ENCODE measurements at regions not wholly inside any gene's neighbourhood (a gene's known extent, or its start where the extent isn't known, plus 50 kb on each side); places are given as distances from the start of the nearest gene placed in this dataset.

DNA sequence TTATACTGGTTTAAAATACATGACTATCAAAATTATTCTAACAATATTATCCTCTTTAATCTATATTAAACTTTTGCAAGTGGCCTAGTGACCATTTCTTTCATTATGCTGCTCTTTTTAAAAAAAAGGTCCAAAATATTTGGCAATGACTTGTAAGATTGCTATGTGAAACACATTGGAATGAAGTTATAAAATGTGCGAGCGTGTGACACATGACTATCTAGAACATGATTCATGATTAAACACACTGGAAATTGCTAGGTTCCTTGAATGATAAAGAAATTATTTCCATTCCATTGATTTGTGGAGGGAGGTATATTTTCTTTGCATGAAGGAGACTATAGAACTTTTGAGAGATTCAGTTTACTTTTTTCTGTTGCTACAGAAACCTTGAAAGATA lies 739.1 kb downstream of the DIAPH3 start:
- no peaks in the 10 kb centered on the region for H4K20me1 ChIP-seq (ENCODE audit: insufficient read depth)
- no peak overlapping the region for H3K4me2 ChIP-seq
- H3K4me3 ChIP-seq (IDR thresholded peaks at IDR 0.05; ENCODE audit: insufficient read depth, low read depth, low read length): no peak overlapping the region
- H3K27me3 ChIP-seq (ENCODE audit: insufficient read depth, low read depth): no peaks in the 10 kb centered on the region
- H2AFZ ChIP-seq (ENCODE audit: low read depth): no peak overlapping the region
- TF ChIP-seq, protein P1, sequence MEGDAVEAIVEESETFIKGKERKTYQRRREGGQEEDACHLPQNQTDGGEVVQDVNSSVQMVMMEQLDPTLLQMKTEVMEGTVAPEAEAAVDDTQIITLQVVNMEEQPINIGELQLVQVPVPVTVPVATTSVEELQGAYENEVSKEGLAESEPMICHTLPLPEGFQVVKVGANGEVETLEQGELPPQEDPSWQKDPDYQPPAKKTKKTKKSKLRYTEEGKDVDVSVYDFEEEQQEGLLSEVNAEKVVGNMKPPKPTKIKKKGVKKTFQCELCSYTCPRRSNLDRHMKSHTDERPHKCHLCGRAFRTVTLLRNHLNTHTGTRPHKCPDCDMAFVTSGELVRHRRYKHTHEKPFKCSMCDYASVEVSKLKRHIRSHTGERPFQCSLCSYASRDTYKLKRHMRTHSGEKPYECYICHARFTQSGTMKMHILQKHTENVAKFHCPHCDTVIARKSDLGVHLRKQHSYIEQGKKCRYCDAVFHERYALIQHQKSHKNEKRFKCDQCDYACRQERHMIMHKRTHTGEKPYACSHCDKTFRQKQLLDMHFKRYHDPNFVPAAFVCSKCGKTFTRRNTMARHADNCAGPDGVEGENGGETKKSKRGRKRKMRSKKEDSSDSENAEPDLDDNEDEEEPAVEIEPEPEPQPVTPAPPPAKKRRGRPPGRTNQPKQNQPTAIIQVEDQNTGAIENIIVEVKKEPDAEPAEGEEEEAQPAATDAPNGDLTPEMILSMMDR (conservative IDR thresholded peaks at IDR 0.05; ENCODE audit: low read depth, low read length): no peak
- no peak overlapping the region for H3K27ac ChIP-seq
- H3K79me2 ChIP-seq (ENCODE audit: insufficient read depth, low read depth): no peaks in the 10 kb centered on the region
- no peaks in the 10 kb centered on the region for H3K4me1 ChIP-seq (ENCODE audit: low read depth, poor library complexity, severe bottlenecking)
- no peak overlapping the region for H3K9ac ChIP-seq
- no peaks in the 10 kb centered on the region for H3K36me3 ChIP-seq (ENCODE audit: insufficient read depth)

DNA sequence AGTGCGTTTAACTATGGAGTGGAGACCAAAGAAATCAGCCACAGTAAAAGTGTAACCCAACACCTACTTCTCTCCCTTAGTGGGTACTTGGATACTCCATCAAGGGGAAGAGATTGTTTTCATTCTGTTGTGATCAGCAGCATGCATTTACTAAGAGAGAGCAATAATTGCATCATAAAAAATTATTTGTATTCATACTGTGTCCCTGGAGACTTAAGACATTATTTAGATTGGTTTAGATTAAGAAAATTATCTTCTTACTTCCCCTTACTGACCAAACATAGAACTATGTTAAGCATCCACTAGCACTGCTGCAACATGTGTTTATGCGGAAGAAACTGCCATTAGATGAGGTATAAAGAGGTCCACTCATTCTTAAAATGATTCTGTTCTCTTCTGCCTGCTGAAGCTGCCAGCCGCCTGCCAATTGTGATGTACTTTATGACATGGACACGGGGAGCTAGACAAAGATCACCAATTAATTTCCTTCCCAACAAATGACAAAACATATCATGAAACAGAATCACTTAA lies 738.5 kb downstream of the DIAPH3 start:
- Histone ChIP-seq H3K36me3 (ENCODE audit: insufficient read depth) (no peaks in the 10 kb centered on the region), H3K27me3 (ENCODE audit: insufficient read depth, low read depth) (no peaks in the 10 kb centered on the region), H4K20me1 (ENCODE audit: insufficient read depth) (no peaks in the 10 kb centered on the region), H3K9ac (no peak overlapping the region), H3K27ac (no peak overlapping the region), H3K4me1 (ENCODE audit: low read depth, poor library complexity, severe bottlenecking) (no peaks in the 10 kb centered on the region), H3K4me3 (IDR thresholded peaks at IDR 0.05; ENCODE audit: insufficient read depth, low read depth, low read length) (no peak overlapping the region), H2AFZ (ENCODE audit: low read depth) (no peak overlapping the region), H3K4me2 (no peak overlapping the region), H3K79me2 (ENCODE audit: insufficient read depth, low read depth) (no peaks in the 10 kb centered on the region)
- TF ChIP-seq, protein P1 (conservative IDR thresholded peaks at IDR 0.05; ENCODE audit: low read depth, low read length): no peak

DNA sequence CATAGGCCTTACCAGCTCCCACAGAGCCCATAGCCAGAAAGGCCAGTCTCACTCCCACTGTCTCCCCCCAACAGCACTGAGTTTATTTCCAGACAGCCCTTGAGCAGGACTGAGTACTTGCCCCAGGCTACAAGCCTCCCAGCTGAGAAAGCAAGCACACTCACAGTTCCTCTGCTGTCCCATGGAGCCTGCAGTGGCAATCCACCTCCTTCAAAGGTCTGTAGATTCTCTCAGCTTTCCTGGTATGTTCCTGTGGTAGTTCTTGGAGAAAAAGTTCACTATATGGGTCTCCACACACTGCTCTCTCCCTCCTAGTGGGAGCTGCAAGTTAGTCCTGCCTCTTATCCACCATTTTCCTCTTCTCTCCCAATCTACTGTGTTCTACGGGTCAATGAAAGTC lies 728.7 kb downstream of the DIAPH3 start:
- no peak overlapping the region for H3K27ac ChIP-seq
- no peaks in the 10 kb centered on the region for H4K20me1 ChIP-seq (ENCODE audit: insufficient read depth)
- no peak overlapping the region for H3K4me2 ChIP-seq
- H3K27me3 ChIP-seq (ENCODE audit: insufficient read depth, low read depth): no peaks in the 10 kb centered on the region
- no peak overlapping the region for H3K9ac ChIP-seq
- H3K36me3 ChIP-seq (ENCODE audit: insufficient read depth): no peaks in the 10 kb centered on the region
- H3K4me1 ChIP-seq (ENCODE audit: low read depth, poor library complexity, severe bottlenecking): no peaks in the 10 kb centered on the region
- H3K79me2 ChIP-seq (ENCODE audit: insufficient read depth, low read depth): no peaks in the 10 kb centered on the region
- TF ChIP-seq, protein P1 (conservative IDR thresholded peaks at IDR 0.05; ENCODE audit: low read depth, low read length): no peak
- no peak overlapping the region for H3K4me3 ChIP-seq (IDR thresholded peaks at IDR 0.05; ENCODE audit: insufficient read depth, low read depth, low read length)
- H2AFZ ChIP-seq (ENCODE audit: low read depth): no peak overlapping the region

DNA sequence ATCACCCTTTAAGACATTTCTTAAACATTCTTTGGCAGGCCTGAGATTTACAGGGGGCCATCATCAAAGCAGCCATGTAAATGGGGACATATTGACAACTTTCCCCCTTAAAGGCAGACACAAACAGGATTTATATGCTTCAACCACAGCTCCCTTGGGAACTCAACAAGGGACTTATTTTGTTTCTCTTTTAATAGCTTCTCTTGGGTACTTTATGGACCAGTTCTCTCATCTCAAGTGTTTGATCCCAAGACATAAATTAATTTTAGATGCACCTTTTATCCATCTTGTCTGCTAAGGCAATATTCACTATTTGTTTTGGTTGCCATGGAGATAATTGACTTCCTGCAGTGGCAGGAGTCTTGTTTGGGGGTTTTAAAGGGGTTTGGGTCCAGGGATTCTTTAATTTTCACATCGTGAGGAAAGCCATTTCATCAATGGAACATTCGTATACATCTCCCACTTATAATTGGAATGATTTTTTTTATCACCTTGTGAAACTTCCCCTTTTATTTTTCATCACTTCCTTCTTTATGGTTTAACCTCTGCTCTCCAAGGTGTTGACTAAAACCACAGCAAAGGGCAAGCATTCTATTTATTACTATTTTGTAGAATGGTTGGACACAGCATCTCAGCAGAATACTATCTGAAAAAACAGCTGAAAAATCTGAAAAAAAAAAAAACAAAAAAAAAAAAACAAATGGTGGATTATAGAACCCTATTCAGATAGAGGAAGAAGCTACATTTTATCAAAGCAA lies 726.0 kb downstream of the DIAPH3 start:
- H3K4me1 ChIP-seq (ENCODE audit: low read depth, poor library complexity, severe bottlenecking): no peaks in the 10 kb centered on the region
- no peaks in the 10 kb centered on the region for H3K79me2 ChIP-seq (ENCODE audit: insufficient read depth, low read depth)
- TF ChIP-seq, protein P1 (conservative IDR thresholded peaks at IDR 0.05; ENCODE audit: low read depth, low read length): no peak
- H3K36me3 ChIP-seq (ENCODE audit: insufficient read depth): no peaks in the 10 kb centered on the region
- H3K27me3 ChIP-seq (ENCODE audit: insufficient read depth, low read depth): no peaks in the 10 kb centered on the region
- no peak overlapping the region for H3K4me2 ChIP-seq
- H3K27ac ChIP-seq: no peak overlapping the region
- no peaks in the 10 kb centered on the region for H4K20me1 ChIP-seq (ENCODE audit: insufficient read depth)
- H3K4me3 ChIP-seq (IDR thresholded peaks at IDR 0.05; ENCODE audit: insufficient read depth, low read depth, low read length): no peak overlapping the region
- H2AFZ ChIP-seq (ENCODE audit: low read depth): no peak overlapping the region
- no peak overlapping the region for H3K9ac ChIP-seq
